ENCODE measurements at regions not wholly inside any gene's neighbourhood (a gene's known extent, or its start where the extent isn't known, plus 50 kb on each side); places are given as distances from the start of the nearest gene placed in this dataset.

DNA sequence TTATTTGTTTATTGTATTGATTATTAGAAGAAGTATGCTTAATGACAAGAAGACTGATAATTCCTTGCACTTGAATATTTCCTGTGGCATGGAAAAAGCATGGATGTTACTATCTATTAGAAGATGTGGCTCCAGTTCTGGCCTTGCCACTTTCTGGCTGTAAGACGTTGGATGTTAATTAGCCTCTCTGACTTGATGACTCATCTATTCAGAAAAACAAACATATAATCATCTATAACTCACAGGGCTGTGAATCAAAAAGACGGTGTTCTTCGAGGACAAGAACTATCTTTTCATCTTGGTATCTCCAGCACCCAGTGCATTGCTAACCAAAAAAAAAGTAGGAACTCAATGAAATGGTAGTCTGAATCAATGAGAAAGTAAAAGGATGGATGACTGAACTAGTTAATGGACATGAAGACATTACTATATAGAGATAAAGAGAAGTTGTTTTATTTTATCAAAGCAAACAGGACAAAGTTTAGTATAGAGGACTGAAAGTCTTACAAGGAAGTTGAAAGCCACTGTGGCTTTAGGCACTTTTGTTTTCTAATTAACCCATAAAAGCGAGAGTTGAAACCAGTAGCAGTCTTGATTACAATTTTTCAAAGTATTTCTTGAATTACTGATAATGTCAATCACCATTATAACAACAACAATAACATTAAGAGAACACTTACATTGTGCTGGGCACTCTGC, 145.3 kb downstream of the RND3 start:
- TF ChIP-seq, protein P1, sequence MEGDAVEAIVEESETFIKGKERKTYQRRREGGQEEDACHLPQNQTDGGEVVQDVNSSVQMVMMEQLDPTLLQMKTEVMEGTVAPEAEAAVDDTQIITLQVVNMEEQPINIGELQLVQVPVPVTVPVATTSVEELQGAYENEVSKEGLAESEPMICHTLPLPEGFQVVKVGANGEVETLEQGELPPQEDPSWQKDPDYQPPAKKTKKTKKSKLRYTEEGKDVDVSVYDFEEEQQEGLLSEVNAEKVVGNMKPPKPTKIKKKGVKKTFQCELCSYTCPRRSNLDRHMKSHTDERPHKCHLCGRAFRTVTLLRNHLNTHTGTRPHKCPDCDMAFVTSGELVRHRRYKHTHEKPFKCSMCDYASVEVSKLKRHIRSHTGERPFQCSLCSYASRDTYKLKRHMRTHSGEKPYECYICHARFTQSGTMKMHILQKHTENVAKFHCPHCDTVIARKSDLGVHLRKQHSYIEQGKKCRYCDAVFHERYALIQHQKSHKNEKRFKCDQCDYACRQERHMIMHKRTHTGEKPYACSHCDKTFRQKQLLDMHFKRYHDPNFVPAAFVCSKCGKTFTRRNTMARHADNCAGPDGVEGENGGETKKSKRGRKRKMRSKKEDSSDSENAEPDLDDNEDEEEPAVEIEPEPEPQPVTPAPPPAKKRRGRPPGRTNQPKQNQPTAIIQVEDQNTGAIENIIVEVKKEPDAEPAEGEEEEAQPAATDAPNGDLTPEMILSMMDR (IDR thresholded peaks at IDR 0.05; ENCODE audit: low read depth, low read length): no peak
- no peak for TF ChIP-seq EZH2phosphoT487 (IDR thresholded peaks at IDR 0.05; ENCODE audit: low read depth)
